ENCODE measurements at regions not wholly inside any gene's neighbourhood (a gene's known extent, or its start where the extent isn't known, plus 50 kb on each side); places are given as distances from the start of the nearest gene placed in this dataset.

DNA sequence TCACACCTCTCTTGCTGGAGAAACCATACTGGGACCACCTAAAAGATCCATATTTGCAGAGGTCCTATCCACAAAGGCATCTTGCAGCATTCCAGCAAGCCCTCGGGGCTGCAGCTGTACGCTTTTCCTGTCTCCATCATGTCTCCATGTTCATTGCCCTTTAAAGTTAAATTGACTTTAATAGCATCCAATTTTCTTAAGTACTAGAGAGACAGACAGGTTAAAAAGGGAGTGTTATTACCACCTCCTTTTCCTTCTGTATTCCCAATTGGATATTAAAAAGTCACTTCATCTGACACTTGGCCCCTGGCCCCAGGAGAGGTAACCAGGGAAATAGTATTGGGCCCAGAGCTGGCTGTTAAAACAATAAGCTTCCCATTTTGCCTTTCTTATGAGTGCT, 178.6 kb downstream of the UNC5CL start:
- Histone ChIP-seq H3K9ac (ENCODE audit: insufficient read depth, low read depth, low read length) (no peak overlapping the region), H3K4me1 (ENCODE audit: insufficient read depth, low read length) (no peaks in the 10 kb centered on the region), H3K27ac (ENCODE audit: extremely low read length, insufficient read depth, low read length) (no peak overlapping the region), H3K4me2 (ENCODE audit: low read depth, low read length) (no peak overlapping the region), H3K79me2 (ENCODE audit: insufficient read depth, low read length) (no peaks in the 10 kb centered on the region), H3K27me3 (ENCODE audit: control insufficient read depth in 1 of 2, insufficient read depth in 2 of 2, low read length in 2 of 2) (peaks cover 0 to 17% of the 10 kb centered on the region in 2 experiments; a peak in 2 of 5 replicates), H3K9me3 (ENCODE audit: low read length) (0 out of 2 replicates have a peak, but pooled peaks cover 5% of the 10 kb centered on the region), H4K20me1 (ENCODE audit: insufficient read depth, low read length) (no peaks in the 10 kb centered on the region), H3K4me3 (replicated peaks in 1 of 3; ENCODE audit: insufficient read depth in 1 of 3, low read depth in 2 of 3, low read length in 3 of 3) (no peak overlapping the region), H2AFZ (ENCODE audit: low read length) (no peak overlapping the region), H3K36me3 (replicated peaks in 1 of 2; ENCODE audit: control insufficient read depth in 1 of 2, insufficient read depth in 2 of 2, low read length in 2 of 2) (no peaks in the 10 kb centered on the region)
- no peak for ATAC-seq
- WGBS (ENCODE audit: low lambda C conversion rate), result 28% methylated on average over 2 of the region's 2 CpGs
- no TSS peak for BruUV-seq (replicated peaks)
- CTCF ChIA-PET (ENCODE audit: low intra/inter-chr PET ratio, low total read pairs), result no interaction called here
- intact Hi-C loops (cut with micrococcal nuclease; ENCODE audit: unreplicated experiment) (no loop called here), in situ Hi-C loops (cut with HindIII; ENCODE audit: extremely low pct_ligation_motif_present, low pct_unique_long_range_greater_than_20kb) (no loop called here)
- POLR2A ChIA-PET, result no interaction called here
- DNase-seq (ENCODE audit: low spot score), result no peak
- FAIRE-seq, result no peak
- TF ChIP-seq REPIN1 (CRISPR knock-in tag; IDR thresholded peaks at IDR 0.05; ENCODE audit: borderline replicate concordance, low read depth) (no peak), TBL1XR1 (IDR thresholded peaks at IDR 0.05; ENCODE audit: borderline replicate concordance, low read length, partially characterized antibody) (no peak), FIP1L1 (IDR thresholded peaks at IDR 0.05; ENCODE audit: borderline replicate concordance, insufficient read depth, low read depth, low read length) (no peak), DMAP1 (CRISPR knock-in tag; IDR thresholded peaks at IDR 0.05) (no peak), XBP1 (CRISPR knock-in tag; IDR thresholded peaks at IDR 0.05) (no peak), ZNF101 (CRISPR knock-in tag; IDR thresholded peaks at IDR 0.05; ENCODE audit: borderline replicate concordance, low read depth) (no peak), ZBTB7A (CRISPR knock-in tag; IDR thresholded peaks at IDR 0.05) (no peak), ZNF878 (CRISPR knock-in tag; IDR thresholded peaks at IDR 0.05) (no peak), ZNF629 (CRISPR knock-in tag; conservative IDR thresholded peaks at IDR 0.05) (no peak), DDIT3 (CRISPR knock-in tag; IDR thresholded peaks at IDR 0.05) (no peak), HNRNPUL1 (IDR thresholded peaks at IDR 0.05; ENCODE audit: low read depth, low read length) (no peak)
- TF ChIP-seq, protein P1, sequence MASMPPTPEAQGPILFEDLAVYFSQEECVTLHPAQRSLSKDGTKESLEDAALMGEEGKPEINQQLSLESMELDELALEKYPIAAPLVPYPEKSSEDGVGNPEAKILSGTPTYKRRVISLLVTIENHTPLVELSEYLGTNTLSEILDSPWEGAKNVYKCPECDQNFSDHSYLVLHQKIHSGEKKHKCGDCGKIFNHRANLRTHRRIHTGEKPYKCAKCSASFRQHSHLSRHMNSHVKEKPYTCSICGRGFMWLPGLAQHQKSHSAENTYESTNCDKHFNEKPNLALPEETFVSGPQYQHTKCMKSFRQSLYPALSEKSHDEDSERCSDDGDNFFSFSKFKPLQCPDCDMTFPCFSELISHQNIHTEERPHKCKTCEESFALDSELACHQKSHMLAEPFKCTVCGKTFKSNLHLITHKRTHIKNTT (CRISPR knock-in tag; IDR thresholded peaks at IDR 0.05), result no peak
- TF ChIP-seq, protein P2, sequence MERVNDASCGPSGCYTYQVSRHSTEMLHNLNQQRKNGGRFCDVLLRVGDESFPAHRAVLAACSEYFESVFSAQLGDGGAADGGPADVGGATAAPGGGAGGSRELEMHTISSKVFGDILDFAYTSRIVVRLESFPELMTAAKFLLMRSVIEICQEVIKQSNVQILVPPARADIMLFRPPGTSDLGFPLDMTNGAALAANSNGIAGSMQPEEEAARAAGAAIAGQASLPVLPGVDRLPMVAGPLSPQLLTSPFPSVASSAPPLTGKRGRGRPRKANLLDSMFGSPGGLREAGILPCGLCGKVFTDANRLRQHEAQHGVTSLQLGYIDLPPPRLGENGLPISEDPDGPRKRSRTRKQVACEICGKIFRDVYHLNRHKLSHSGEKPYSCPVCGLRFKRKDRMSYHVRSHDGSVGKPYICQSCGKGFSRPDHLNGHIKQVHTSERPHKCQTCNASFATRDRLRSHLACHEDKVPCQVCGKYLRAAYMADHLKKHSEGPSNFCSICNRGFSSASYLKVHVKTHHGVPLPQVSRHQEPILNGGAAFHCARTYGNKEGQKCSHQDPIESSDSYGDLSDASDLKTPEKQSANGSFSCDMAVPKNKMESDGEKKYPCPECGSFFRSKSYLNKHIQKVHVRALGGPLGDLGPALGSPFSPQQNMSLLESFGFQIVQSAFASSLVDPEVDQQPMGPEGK (CRISPR knock-in tag; IDR thresholded peaks at IDR 0.05), result no peak
- TF ChIP-seq, protein P3, sequence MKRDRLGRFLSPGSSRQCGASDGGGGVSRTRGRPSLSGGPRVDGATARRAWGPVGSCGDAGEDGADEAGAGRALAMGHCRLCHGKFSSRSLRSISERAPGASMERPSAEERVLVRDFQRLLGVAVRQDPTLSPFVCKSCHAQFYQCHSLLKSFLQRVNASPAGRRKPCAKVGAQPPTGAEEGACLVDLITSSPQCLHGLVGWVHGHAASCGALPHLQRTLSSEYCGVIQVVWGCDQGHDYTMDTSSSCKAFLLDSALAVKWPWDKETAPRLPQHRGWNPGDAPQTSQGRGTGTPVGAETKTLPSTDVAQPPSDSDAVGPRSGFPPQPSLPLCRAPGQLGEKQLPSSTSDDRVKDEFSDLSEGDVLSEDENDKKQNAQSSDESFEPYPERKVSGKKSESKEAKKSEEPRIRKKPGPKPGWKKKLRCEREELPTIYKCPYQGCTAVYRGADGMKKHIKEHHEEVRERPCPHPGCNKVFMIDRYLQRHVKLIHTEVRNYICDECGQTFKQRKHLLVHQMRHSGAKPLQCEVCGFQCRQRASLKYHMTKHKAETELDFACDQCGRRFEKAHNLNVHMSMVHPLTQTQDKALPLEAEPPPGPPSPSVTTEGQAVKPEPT (CRISPR knock-in tag; IDR thresholded peaks at IDR 0.05; ENCODE audit: low read depth), result no peak
- TF ChIP-seq, protein P4, sequence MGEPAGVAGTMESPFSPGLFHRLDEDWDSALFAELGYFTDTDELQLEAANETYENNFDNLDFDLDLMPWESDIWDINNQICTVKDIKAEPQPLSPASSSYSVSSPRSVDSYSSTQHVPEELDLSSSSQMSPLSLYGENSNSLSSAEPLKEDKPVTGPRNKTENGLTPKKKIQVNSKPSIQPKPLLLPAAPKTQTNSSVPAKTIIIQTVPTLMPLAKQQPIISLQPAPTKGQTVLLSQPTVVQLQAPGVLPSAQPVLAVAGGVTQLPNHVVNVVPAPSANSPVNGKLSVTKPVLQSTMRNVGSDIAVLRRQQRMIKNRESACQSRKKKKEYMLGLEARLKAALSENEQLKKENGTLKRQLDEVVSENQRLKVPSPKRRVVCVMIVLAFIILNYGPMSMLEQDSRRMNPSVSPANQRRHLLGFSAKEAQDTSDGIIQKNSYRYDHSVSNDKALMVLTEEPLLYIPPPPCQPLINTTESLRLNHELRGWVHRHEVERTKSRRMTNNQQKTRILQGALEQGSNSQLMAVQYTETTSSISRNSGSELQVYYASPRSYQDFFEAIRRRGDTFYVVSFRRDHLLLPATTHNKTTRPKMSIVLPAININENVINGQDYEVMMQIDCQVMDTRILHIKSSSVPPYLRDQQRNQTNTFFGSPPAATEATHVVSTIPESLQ (CRISPR knock-in tag; conservative IDR thresholded peaks at IDR 0.05), result no peak
- TF ChIP-seq, protein P5, sequence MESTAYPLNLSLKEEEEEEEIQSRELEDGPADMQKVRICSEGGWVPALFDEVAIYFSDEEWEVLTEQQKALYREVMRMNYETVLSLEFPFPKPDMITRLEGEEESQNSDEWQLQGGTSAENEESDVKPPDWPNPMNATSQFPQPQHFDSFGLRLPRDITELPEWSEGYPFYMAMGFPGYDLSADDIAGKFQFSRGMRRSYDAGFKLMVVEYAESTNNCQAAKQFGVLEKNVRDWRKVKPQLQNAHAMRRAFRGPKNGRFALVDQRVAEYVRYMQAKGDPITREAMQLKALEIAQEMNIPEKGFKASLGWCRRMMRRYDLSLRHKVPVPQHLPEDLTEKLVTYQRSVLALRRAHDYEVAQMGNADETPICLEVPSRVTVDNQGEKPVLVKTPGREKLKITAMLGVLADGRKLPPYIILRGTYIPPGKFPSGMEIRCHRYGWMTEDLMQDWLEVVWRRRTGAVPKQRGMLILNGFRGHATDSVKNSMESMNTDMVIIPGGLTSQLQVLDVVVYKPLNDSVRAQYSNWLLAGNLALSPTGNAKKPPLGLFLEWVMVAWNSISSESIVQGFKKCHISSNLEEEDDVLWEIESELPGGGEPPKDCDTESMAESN (CRISPR knock-in tag; conservative IDR thresholded peaks at IDR 0.05), result no peak
